Endothelial cell of umbilical vein (primary cell): ENCODE measurements at regions not wholly inside any gene's neighbourhood (a gene's known extent, or its start where the extent isn't known, plus 50 kb on each side); places are given as distances from the start of the nearest gene placed in this dataset.

ENCODE experiments used
- BruUV-seq: library from RNA; stranded (reverse); fragments of 400-500 nt; replicated peaks from 2 replicates; lab custom pipeline; 2021; lab: Mats Ljungman, UMichigan
- CTCF ChIA-PET: fragments of 300-600, 350-600 bp; sonication (Branson Sonifier 250); formaldehyde crosslinking; loops from one replicate; lab custom pipeline; 2021; ENCODE audit warnings: antibody characterized with exemption, inconsistent platforms; lab: Charles Lee
- POLR2A ChIA-PET: fragments of 300-600, 350-600 bp; sonication (Branson Sonifier 250); formaldehyde crosslinking; loops from one replicate; lab custom pipeline; 2021; ENCODE audit warnings: antibody characterized with exemption, inconsistent platforms; lab: Charles Lee
- DNase-seq: peaks from one replicate; pipeline ENCODE4 v3.0.0-alpha.2; 2011; ENCODE audit warnings: low read depth, low spot score
- FAIRE-seq: peaks from 2 replicates; lab custom pipeline; 2011; peaks lifted over from hg19 to GRCh38; lab: Jason Lieb, UNC
- H2AFZ ChIP-seq: 2 replicates; pipeline ENCODE4 v1.6.0; 2012; ENCODE audit warnings: low read depth, low read length, control low read depth, inconsistent platforms
- H3K27ac ChIP-seq: 2 replicates; pipeline ENCODE4 v1.5.1; 2011; ENCODE audit warnings: low read depth, mild to moderate bottlenecking, control low read depth, low read length, moderate library complexity; ENCODE audit not compliant: insufficient read depth
- H3K27me3 ChIP-seq, 2 experiments: 2 replicates each; pipeline versions ENCODE4 v1.6.0 to v1.6.1; 2011; ENCODE audit warnings: low read length in 2 of 2, mixed read lengths in 1 of 2; ENCODE audit not compliant: control insufficient read depth in 2 of 2, insufficient read depth in 2 of 2
- H3K36me3 ChIP-seq, 2 experiments: 2 replicates in 1 of 2; 3 replicates in 1 of 2; pipeline ENCODE4 v1.5.1; 2011; ENCODE audit warnings: low read length in 2 of 2, mild to moderate bottlenecking in 1 of 2, moderate library complexity in 1 of 2; ENCODE audit not compliant: control insufficient read depth in 2 of 2, insufficient read depth in 2 of 2; ENCODE audit errors: extremely low read depth in 1 of 2
- H3K4me1 ChIP-seq: 3 replicates; pipeline ENCODE4 v1.5.1; 2011; ENCODE audit warnings: mild to moderate bottlenecking, low read length; ENCODE audit not compliant: control insufficient read depth, insufficient read depth; ENCODE audit errors: extremely low read depth
- H3K4me2 ChIP-seq: 2 replicates; pipeline ENCODE4 v1.6.1; 2011; ENCODE audit warnings: low read length, control low read depth, mixed read lengths; ENCODE audit not compliant: insufficient read depth
- H3K4me3 ChIP-seq, 3 experiments: fragments of 200-600 bp in 1 of 3; sonication (generic), shearing (Covaris generic) in 1 of 3; replicated peaks in 1 of 3; 2 replicates each; pipeline ENCODE4 v1.5.1; 2011 to 2016; ENCODE audit warnings: control low read depth in 3 of 3, low read length in 3 of 3, mild to moderate bottlenecking in 2 of 3, inconsistent platforms in 1 of 3, low read depth in 1 of 3, moderate library complexity in 1 of 3; ENCODE audit not compliant: insufficient read depth in 1 of 3
- H3K79me2 ChIP-seq: 2 replicates; pipeline ENCODE4 v1.6.0; 2012; ENCODE audit warnings: low read length, inconsistent platforms; ENCODE audit not compliant: control insufficient read depth, insufficient read depth
- H3K9ac ChIP-seq: replicated peaks from 2 replicates; pipeline ENCODE3; 2011; ENCODE audit warnings: low read length, control low read depth; ENCODE audit not compliant: insufficient read depth; ENCODE audit errors: extremely low read depth
- H3K9me1 ChIP-seq: replicated peaks from 3 replicates; pipeline ENCODE4 v1.6.0; 2011; ENCODE audit warnings: mild to moderate bottlenecking, low read length; ENCODE audit not compliant: control insufficient read depth, insufficient read depth; ENCODE audit errors: extremely low read depth
- H3K9me3 ChIP-seq: replicated peaks from 2 replicates; pipeline ENCODE4 v1.5.1; 2012; ENCODE audit warnings: low read length, inconsistent platforms; ENCODE audit not compliant: control insufficient read depth, insufficient read depth
- H4K20me1 ChIP-seq: replicated peaks from 2 replicates; pipeline ENCODE3; 2011; ENCODE audit warnings: mild to moderate bottlenecking, low read length; ENCODE audit not compliant: control insufficient read depth, insufficient read depth; ENCODE audit errors: extremely low read depth
- EZH2 ChIP-seq: IDR thresholded peaks from 2 replicates; pipeline ENCODE4 v1.6.1; 2012; ENCODE audit warnings: borderline replicate concordance, low read depth, mild to moderate bottlenecking, moderate library complexity, low read length, inconsistent platforms; ENCODE audit not compliant: severe bottlenecking
- FOS ChIP-seq: IDR thresholded peaks from 2 replicates; pipeline ENCODE4 v1.6.1; 2011; ENCODE audit warnings: mild to moderate bottlenecking, low read length, moderate library complexity, borderline replicate concordance; ENCODE audit not compliant: insufficient read depth
- JUN ChIP-seq: IDR thresholded peaks from 2 replicates; pipeline ENCODE4 v1.6.1; 2011; ENCODE audit warnings: borderline replicate concordance, low read depth; ENCODE audit not compliant: insufficient read length, insufficient read depth
- MYC ChIP-seq: IDR thresholded peaks from one replicate; pipeline ENCODE4 v1.6.1; 2011; ENCODE audit warnings: mild to moderate bottlenecking, low read depth, low read length
- POLR2A ChIP-seq: IDR thresholded peaks from 2 replicates; pipeline ENCODE4 v1.6.1; 2012; ENCODE audit warnings: low read depth, mild to moderate bottlenecking, control low read depth, low read length
- dilution Hi-C: fragments of 300-500 bp; cut with MboI; formaldehyde crosslinking; loops from one replicate; pipeline ENCODE4 v1.15.0; 2019; ENCODE audit warnings: low sequenced_read_pairs; ENCODE audit not compliant: extremely low pct_ligation_motif_present
- intact Hi-C: fragments of 100-400 bp; cut with micrococcal nuclease; formaldehyde crosslinking; loops from one replicate; pipeline ENCODE4 v1.10.0; 2022
- TF ChIP-seq, protein P1 (sequence below), 2 donors: IDR thresholded peaks; 1 replicate in 1 of 2; 2 replicates in 1 of 2; pipeline ENCODE4 v1.5.1; 2011; ENCODE audit warnings: low read length in 2 of 2, mild to moderate bottlenecking in 2 of 2, moderate library complexity in 2 of 2, control low read depth in 1 of 2, inconsistent platforms in 1 of 2, low read depth in 1 of 2; ENCODE audit not compliant: insufficient read depth in 1 of 2; ENCODE audit errors: extremely low read depth in 1 of 2

DNA sequence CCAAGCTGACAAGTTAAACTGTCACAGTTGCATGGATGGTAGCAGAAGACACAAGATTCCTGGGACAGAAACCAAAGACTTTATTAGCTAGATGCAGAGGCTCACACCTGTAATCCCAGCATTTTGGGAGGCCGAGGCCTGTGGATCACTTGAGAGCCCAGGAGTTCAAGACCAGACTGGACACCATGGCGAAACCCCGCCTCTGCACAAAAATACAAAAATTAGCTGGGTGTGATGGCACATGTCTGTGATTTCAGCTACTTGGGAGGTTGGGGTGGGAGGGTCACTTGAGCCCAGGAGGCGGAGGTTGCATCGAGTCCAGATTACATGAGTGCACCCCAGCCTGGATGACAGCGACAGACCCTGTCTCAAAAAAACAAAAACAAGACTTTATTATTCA is 346.6 kb downstream of the IRS2 start:
- Histone ChIP-seq H3K4me3 (no peak overlapping the region), H3K79me2 (no peaks in the 10 kb centered on the region), H3K36me3 (no peaks in the 10 kb centered on the region), H3K27me3 (no peaks in the 10 kb centered on the region), H3K4me1 (no peaks in the 10 kb centered on the region), H4K20me1 (no peaks in the 10 kb centered on the region), H3K4me2 (no peak overlapping the region), H3K9me1 (no peaks in the 10 kb centered on the region), H3K9me3 (no peaks in the 10 kb centered on the region), H3K9ac (no peak overlapping the region), H2AFZ (no peak overlapping the region), H3K27ac (no peak overlapping the region)
- ChIA-PET POLR2A (no interaction called here), CTCF (interaction anchor here (1.3 kb wide), 1 partner anchor 16 kb away, joined by 4 read pairs; no protein-coding TSS in a partner anchor)
- intact Hi-C loops (no loop called here), dilution Hi-C loops (no loop called here)
- no peak for TF ChIP-seq JUN
- DNase-seq = no peak
- no TSS peak for BruUV-seq
- FAIRE-seq = no peak

DNA sequence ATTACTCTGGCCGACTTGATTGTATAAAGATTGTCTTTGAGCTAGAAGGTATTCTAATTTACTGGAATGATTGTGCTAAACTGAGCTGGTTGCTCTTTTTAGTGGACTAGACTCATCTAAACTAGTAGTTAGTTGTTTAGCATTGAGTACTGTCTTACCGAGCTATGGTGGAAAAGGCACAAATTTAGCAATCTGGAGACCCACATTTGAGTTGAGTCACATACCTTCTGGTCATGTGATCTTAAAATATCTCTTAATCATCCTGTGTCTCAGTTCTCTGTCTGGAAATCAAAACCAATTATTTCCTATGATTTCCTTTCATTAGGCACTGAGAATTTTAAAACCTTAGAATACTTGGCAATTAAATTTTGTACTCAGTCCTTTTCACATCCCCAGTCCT is 349.5 kb downstream of the IRS2 start:
- DNase-seq = no peak

More for the DNA sequence above, 349.5 kb downstream of the IRS2 start:
- FAIRE-seq = no peak
- no peak overlapping the region for H3K9ac ChIP-seq
- H3K4me2 ChIP-seq = no peak overlapping the region
- no peaks in the 10 kb centered on the region for H3K4me1 ChIP-seq
- H3K27me3 ChIP-seq = no peaks in the 10 kb centered on the region
- no peaks in the 10 kb centered on the region for H3K9me1 ChIP-seq
- no peaks in the 10 kb centered on the region for H4K20me1 ChIP-seq
- H3K36me3 ChIP-seq = no peaks in the 10 kb centered on the region
- no peak overlapping the region for H3K27ac ChIP-seq
- POLR2A ChIA-PET = no interaction called here
- dilution Hi-C loops = no loop called here
- no peak for TF ChIP-seq POLR2A
- TF ChIP-seq EZH2 = no peak
- TF ChIP-seq, protein P1, sequence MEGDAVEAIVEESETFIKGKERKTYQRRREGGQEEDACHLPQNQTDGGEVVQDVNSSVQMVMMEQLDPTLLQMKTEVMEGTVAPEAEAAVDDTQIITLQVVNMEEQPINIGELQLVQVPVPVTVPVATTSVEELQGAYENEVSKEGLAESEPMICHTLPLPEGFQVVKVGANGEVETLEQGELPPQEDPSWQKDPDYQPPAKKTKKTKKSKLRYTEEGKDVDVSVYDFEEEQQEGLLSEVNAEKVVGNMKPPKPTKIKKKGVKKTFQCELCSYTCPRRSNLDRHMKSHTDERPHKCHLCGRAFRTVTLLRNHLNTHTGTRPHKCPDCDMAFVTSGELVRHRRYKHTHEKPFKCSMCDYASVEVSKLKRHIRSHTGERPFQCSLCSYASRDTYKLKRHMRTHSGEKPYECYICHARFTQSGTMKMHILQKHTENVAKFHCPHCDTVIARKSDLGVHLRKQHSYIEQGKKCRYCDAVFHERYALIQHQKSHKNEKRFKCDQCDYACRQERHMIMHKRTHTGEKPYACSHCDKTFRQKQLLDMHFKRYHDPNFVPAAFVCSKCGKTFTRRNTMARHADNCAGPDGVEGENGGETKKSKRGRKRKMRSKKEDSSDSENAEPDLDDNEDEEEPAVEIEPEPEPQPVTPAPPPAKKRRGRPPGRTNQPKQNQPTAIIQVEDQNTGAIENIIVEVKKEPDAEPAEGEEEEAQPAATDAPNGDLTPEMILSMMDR (IDR thresholded peaks at IDR 0.05; ENCODE audit: extremely low read depth in 1 of 2, insufficient read depth in 1 of 2, low read depth in 1 of 2, low read length in 2 of 2) = no peak
- TF ChIP-seq FOS = no peak
- no peak for TF ChIP-seq MYC
- no peak for TF ChIP-seq JUN
- H3K9me3 ChIP-seq = no peaks in the 10 kb centered on the region
- H2AFZ ChIP-seq = no peak overlapping the region
- no peaks in the 10 kb centered on the region for H3K79me2 ChIP-seq
- no TSS peak for BruUV-seq
- H3K4me3 ChIP-seq = no peak overlapping the region
- intact Hi-C loops = no loop called here
- CTCF ChIA-PET = no interaction called here
